HG02885 (cell line): ENCODE measurements at regions not wholly inside any gene's neighbourhood (a gene's known extent, or its start where the extent isn't known, plus 50 kb on each side); places are given as distances from the start of the nearest gene placed in this dataset.
"Not testable (repeated sequence)": the region's sequence is repeated elsewhere in the genome, so short reads cannot be mapped to it uniquely, and the experiment has no call there.

Experiments used
- ATAC-seq: cut with Tn5 transposase; IDR thresholded peaks from one replicate; pipeline ENCODE4 v1.9.1; 2021; ENCODE audit warnings: mild to moderate bottlenecking; ENCODE audit not compliant: unreplicated experiment, poor library complexity

- ATAC-seq, result no peak
Observed at GRCh38 chr12:47493801-47494200, 212.0 kb downstream of the RPAP3 start.

GRCh38 chr12:47491516-47492305 is 214.1 kb downstream of the RPAP3 start:
- ATAC-seq, result no peak

DNA sequence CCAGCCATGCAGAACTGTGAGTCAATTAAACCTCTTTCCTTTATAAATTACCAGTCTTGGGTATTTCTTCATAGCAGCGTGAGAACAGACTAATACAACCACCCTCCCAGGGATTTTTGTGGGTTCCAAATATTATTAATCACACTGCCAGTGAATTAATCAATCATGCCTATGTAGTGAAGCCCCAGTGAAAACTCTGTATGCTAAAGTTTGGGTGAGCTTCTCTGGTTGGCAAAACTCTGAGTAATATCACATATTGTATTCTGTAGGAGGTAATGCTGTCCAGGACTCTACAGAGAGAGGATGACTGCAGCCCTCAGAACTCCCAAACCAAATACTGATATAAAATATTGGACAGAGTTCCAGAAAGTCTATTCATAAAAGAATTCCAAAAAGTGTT is 216.9 kb downstream of the RPAP3 start:
- no peak for ATAC-seq

GRCh38 chr12:47481041-47481440 is 224.8 kb downstream of the RPAP3 start:
- no peak for ATAC-seq

- ATAC-seq, result no peak
Observed at GRCh38 chr12:47478426-47478825, 227.4 kb downstream of the RPAP3 start.

GRCh38 chr12:47473091-47473490 is 232.7 kb downstream of the RPAP3 start:
- ATAC-seq, result no peak

GRCh38 chr12:47470349-47470748 is 235.5 kb downstream of the RPAP3 start:
- ATAC-seq, result not testable (repeated sequence)

DNA sequence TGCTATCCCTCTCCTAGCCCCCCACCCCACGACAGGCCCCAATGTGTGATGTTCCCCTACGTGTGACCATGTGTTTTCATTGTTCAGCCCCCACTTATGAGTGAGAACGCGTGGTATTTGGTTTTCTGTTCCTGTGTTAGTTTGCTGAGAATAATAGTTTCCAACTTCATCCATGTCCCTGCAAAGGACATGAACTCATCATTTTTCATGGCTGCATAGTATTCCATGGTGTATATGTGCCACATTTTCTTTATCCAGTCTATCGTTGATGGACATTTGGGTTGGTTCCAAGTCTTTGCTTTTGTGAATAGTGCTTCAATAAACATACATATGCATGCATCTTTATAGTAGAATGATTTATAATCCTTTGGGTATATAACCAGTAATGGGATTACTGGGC is 241.9 kb downstream of the RPAP3 start:
- ATAC-seq, result not testable (repeated sequence)

DNA sequence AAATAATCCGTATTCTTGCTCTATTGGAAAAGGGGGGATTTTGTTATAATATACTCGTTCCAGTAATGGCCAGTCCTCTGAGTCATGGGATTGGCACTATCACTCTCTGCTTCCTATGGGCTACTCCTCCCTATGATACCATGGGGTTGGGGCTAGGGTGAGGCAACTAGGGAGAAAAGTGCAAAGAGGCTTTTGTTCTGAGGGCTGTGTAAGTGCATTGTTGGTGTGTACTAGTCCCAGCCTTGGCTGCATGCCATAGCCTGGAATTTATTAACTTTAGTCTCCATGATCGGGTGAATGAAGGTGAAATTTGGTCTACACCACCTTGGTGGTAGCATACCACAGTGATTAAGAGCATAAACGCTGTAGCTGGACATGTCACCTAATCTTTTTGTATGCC is 247.6 kb downstream of the RPAP3 start:
- ATAC-seq, result no peak

DNA sequence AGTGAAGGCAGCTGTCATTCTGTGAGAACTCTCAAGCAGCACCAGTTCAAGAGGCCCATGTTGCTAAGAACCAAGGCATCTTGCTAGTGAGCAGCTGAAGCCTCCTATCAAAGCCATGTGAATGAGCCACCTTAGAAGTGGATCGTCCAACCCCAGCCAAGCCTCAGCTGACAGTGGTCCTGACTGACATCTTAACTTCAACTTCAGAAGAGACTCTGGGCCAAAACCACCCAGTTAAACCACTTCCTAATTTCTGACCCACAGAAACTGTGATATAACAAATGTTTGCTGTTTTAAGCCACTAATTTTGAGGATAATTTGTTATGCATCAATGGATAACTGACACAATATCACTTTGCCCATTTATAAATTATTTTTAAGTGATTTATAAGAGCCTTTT is 256.0 kb downstream of the RPAP3 start:
- ATAC-seq, result no peak

GRCh38 chr12:47442310-47442709 is 263.5 kb downstream of the RPAP3 start:
- ATAC-seq, result no peak

DNA sequence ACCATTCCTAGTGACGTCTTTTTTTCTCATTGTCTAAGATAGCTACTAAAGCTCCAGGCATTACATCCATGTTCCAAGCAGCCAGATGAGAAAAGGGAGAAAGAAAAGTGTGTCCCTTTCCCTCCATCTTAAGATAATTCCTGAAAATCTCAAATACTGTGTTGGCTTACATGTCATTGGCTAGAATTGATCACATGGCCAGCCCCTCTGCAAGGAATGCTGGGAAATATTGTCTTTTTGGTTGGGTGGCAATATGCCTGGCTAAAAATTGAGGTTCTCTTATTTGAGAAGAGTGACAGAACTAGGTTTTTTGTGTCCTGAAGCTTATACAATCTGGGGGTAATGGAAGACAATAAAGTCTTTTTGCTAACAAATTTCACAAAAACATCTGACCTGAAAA is 264.3 kb downstream of the RPAP3 start:
- no peak for ATAC-seq

- ATAC-seq, result no peak
Observed at GRCh38 chr12:47438175-47438574, 267.7 kb downstream of the RPAP3 start.

GRCh38 chr12:47437570-47437969 is 268.3 kb downstream of the RPAP3 start:
- no peak for ATAC-seq

- ATAC-seq, result no peak
Observed at GRCh38 chr12:47433876-47434275, 272.0 kb downstream of the RPAP3 start.

GRCh38 chr12:47426678-47427309 is 279.0 kb downstream of the RPAP3 start:
- not testable (repeated sequence) for ATAC-seq

- ATAC-seq, result no peak
Observed at GRCh38 chr12:47422611-47423010, 283.2 kb downstream of the RPAP3 start.

GRCh38 chr12:47419497-47419896 is 286.3 kb downstream of the RPAP3 start:
- ATAC-seq, result no peak

DNA sequence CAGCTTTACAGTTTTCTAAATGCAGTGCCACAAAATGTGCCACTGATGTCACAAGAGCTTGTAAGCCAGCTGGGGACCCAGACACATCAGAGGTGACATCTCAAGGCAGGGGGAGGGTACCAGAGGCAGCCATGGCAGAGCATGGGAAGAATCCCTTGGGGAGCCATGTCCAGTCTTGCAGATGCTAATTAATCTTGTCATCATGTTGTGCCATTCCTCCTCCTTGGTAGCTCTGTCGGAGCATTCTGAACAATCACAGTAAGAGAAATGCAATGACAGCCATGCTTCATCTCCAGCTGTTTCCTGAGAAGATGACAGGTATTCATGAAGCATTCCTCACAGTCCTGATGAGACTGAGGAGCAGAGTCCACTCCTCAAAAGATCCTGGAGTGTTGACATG is 287.9 kb downstream of the RPAP3 start:
- ATAC-seq, result no peak

DNA sequence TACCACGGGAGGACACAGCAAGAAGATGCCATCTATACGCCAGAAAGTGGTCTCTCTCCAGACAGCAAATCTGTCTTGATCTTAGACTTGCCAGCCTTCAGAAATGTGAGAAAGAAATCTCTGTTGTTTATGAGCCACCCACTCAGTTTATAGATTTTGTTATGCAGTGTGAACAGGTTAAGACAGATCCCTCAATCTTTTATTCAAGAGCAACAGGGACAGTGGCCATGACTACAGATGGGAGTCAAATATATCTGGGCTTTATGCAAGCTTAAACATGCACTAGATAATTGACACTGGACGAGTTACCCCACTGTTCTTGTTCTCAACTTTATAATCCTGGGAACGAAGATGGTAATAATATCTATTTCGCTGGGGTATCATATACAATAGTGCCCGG is 288.7 kb downstream of the RPAP3 start:
- no peak for ATAC-seq

DNA sequence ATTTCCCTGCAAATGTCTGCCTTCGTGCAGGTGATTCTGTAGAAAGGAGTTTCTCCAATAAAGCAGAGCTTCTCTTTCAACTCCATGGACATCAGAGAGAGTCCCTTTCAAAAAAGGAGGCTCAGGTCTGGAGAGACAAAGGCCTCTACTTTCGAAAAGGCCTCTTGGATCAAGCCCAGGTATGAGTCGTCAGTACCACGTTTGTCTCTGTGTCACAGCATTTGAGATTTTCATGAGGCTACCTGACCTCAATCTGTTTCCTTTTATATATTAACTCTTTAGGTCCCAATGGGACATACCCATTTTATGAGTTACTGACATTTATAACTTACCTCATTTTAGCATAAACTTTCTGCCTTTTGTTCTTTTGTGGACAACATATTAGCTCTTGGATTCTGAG is 290.8 kb downstream of the RPAP3 start:
- ATAC-seq, result no peak

GRCh38 chr12:47414511-47414910 is 291.3 kb downstream of the RPAP3 start:
- ATAC-seq, result no peak
